Fibroblast of villous mesenchyme (primary cell): ENCODE measurements at regions not wholly inside any gene's neighbourhood (a gene's known extent, or its start where the extent isn't known, plus 50 kb on each side); places are given as distances from the start of the nearest gene placed in this dataset.

Experiments used
- DNase-seq: peaks from one replicate; pipeline ENCODE4 v3.0.0-alpha.2; 2010; ENCODE audit warnings: low read depth
- H3K4me3 ChIP-seq: 2 replicates; pipeline ENCODE4 v1.5.1; 2011; ENCODE audit warnings: low read depth, mild to moderate bottlenecking, low read length
- CTCF ChIP-seq: IDR thresholded peaks from 2 replicates; pipeline ENCODE4 v1.5.1; 2012; ENCODE audit warnings: low read depth, mild to moderate bottlenecking, low read length; ENCODE audit not compliant: insufficient read depth

GRCh38 chr2:234632527-234633391 is 135.9 kb upstream of the ARL4C start:
- TF ChIP-seq CTCF = no peak
- no peak overlapping the region for H3K4me3 ChIP-seq
- DNase-seq = peak; percentile 100

- TF ChIP-seq CTCF = no peak
- DNase-seq = peak; percentile 76
- H3K4me3 ChIP-seq = no peak overlapping the region
Observed at GRCh38 chr2:234631646-234632514, 135.0 kb upstream of the ARL4C start.

GRCh38 chr2:234630801-234631261 is 133.9 kb upstream of the ARL4C start:
- peak; percentile 87 for DNase-seq
- TF ChIP-seq CTCF = no peak
- H3K4me3 ChIP-seq = no peak overlapping the region

GRCh38 chr2:234629596-234629995 is 132.7 kb upstream of the ARL4C start:
- H3K4me3 ChIP-seq = no peak overlapping the region
- no peak for TF ChIP-seq CTCF
- DNase-seq = peak; percentile 76

GRCh38 chr2:234628953-234629352 is 132.1 kb upstream of the ARL4C start:
- no peak for TF ChIP-seq CTCF
- no peak overlapping the region for H3K4me3 ChIP-seq
- peak; percentile 12 for DNase-seq

- no peak for TF ChIP-seq CTCF
- H3K4me3 ChIP-seq = no peak overlapping the region
- DNase-seq = no peak
Observed at GRCh38 chr2:234627308-234627707, 130.4 kb upstream of the ARL4C start.
